ENCODE measurements at regions not wholly inside any gene's neighbourhood (a gene's known extent, or its start where the extent isn't known, plus 50 kb on each side); places are given as distances from the start of the nearest gene placed in this dataset.

DNA sequence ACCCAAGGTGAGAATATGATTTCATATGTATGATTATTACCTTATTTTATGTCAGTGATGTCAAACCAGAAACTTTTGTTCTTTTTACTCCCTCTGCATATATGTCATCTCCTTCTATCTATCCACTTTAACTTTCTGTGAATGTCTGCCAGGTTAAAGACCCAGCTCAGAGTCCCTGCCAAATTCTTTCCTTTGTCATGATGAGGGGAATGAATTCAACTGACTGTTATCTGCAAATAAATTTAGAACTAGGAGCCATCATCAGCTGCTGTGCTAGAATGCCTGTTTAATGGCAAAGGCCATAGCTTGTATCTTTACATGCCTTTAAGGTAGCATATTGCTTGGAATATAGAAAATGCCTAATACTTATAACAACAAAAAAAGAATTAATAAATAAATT is 815.6 kb upstream of the NEGR1 start:
- TF ChIP-seq, protein P1, sequence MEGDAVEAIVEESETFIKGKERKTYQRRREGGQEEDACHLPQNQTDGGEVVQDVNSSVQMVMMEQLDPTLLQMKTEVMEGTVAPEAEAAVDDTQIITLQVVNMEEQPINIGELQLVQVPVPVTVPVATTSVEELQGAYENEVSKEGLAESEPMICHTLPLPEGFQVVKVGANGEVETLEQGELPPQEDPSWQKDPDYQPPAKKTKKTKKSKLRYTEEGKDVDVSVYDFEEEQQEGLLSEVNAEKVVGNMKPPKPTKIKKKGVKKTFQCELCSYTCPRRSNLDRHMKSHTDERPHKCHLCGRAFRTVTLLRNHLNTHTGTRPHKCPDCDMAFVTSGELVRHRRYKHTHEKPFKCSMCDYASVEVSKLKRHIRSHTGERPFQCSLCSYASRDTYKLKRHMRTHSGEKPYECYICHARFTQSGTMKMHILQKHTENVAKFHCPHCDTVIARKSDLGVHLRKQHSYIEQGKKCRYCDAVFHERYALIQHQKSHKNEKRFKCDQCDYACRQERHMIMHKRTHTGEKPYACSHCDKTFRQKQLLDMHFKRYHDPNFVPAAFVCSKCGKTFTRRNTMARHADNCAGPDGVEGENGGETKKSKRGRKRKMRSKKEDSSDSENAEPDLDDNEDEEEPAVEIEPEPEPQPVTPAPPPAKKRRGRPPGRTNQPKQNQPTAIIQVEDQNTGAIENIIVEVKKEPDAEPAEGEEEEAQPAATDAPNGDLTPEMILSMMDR (IDR thresholded peaks at IDR 0.05): no peak
- no peak for TF ChIP-seq POLR2A (IDR thresholded peaks at IDR 0.05)

Measured in heart left ventricle (tissue), 13 donors.